GM23338 (cell line): ENCODE measurements at regions not wholly inside any gene's neighbourhood (a gene's known extent, or its start where the extent isn't known, plus 50 kb on each side); places are given as distances from the start of the nearest gene placed in this dataset.

Experiments used
- ATAC-seq: fragments of 200-7000 bp; cut with Tn5 transposase; 3 replicates; pipeline ENCODE4 v1.9.1; 2020
- DNase-seq: peaks from one replicate; pipeline ENCODE4 v3.0.0-alpha.2; 2015; ENCODE audit warnings: low spot score
- H2AFZ ChIP-seq: fragments of 200-600 bp; sonication (generic); 2 replicates; pipeline ENCODE4 v1.8.0; 2016; ENCODE audit warnings: antibody characterized with exemption, mild to moderate bottlenecking, moderate library complexity
- H3F3A ChIP-seq: fragments of 200-600 bp; sonication (generic); replicated peaks from 2 replicates; pipeline ENCODE4 v1.8.0; 2017; ENCODE audit warnings: antibody characterized with exemption, mixed run types, low read depth
- H3K27ac ChIP-seq: fragments of 200-600 bp; sonication (generic); 2 replicates; pipeline ENCODE4 v1.6.1; 2016; ENCODE audit warnings: low read depth
- H3K27me3 ChIP-seq: fragments of 200-600 bp; sonication (generic); 2 replicates; pipeline ENCODE4 v1.8.0; 2016; ENCODE audit warnings: mild to moderate bottlenecking, mixed run types, moderate library complexity; ENCODE audit not compliant: insufficient read depth
- H3K36me3 ChIP-seq: fragments of 200-600 bp; sonication (generic); 2 replicates; pipeline ENCODE4 v1.8.0; 2016; ENCODE audit warnings: mild to moderate bottlenecking; ENCODE audit not compliant: insufficient read depth
- H3K4me1 ChIP-seq: fragments of 200-600 bp; sonication (generic); 2 replicates; pipeline ENCODE4 v1.8.0; 2016; ENCODE audit warnings: mild to moderate bottlenecking, moderate library complexity; ENCODE audit not compliant: insufficient read depth
- H3K4me2 ChIP-seq: fragments of 200-600 bp; sonication (generic); 2 replicates; pipeline ENCODE4 v1.7.1; 2017; ENCODE audit warnings: mixed run types
- H3K4me3 ChIP-seq: fragments of 200-600 bp; sonication (generic); 2 replicates; pipeline ENCODE4 v1.6.1; 2016; ENCODE audit warnings: mixed run types
- H3K79me2 ChIP-seq: fragments of 200-600 bp; sonication (generic); replicated peaks from 2 replicates; pipeline ENCODE4 v1.8.0; 2017; ENCODE audit warnings: mild to moderate bottlenecking; ENCODE audit not compliant: insufficient read depth
- H3K9me2 ChIP-seq: fragments of 200-600 bp; sonication (generic); 2 replicates; pipeline ENCODE4 v1.8.0; 2017; ENCODE audit not compliant: insufficient read depth
- H4K20me1 ChIP-seq: fragments of 200-600 bp; sonication (generic); replicated peaks from 2 replicates; pipeline ENCODE4 v1.8.0; 2017; ENCODE audit warnings: mild to moderate bottlenecking; ENCODE audit not compliant: insufficient read depth
- H3K27ac Mint-ChIP-seq: 2 replicates; pipeline ENCODE4 v1.8.0; 2020; ENCODE audit warnings: inconsistent platforms, mild to moderate bottlenecking, moderate library complexity, mixed read lengths
- H3K27me3 Mint-ChIP-seq: 3 replicates; pipeline ENCODE4 v1.8.0; 2022; ENCODE audit warnings: low read depth, mild to moderate bottlenecking, moderate library complexity, mixed read lengths, inconsistent platforms; ENCODE audit not compliant: insufficient read depth, poor library complexity
- H3K36me3 Mint-ChIP-seq: 3 replicates; pipeline ENCODE4 v1.8.0; 2021; ENCODE audit warnings: low read depth, mild to moderate bottlenecking, inconsistent platforms, moderate library complexity, mixed read lengths
- H3K4me1 Mint-ChIP-seq: 3 replicates; pipeline ENCODE4 v1.8.0; 2020; ENCODE audit warnings: mild to moderate bottlenecking, inconsistent platforms, mixed read lengths
- H3K4me3 Mint-ChIP-seq: 3 replicates; pipeline ENCODE4 v1.8.0; 2021; ENCODE audit warnings: moderate library complexity, mild to moderate bottlenecking, inconsistent platforms, mixed read lengths
- H3K9me3 Mint-ChIP-seq: 3 replicates; pipeline ENCODE4 v1.8.0; 2020; ENCODE audit warnings: moderate library complexity, mild to moderate bottlenecking, inconsistent platforms, mixed read lengths
- CREB1 ChIP-seq: fragments of 250-450 bp; sonication (Bioruptor Pico); IDR thresholded peaks from 2 replicates; pipeline ENCODE4 v1.5.0; 2020; ENCODE audit warnings: low read depth, mild to moderate bottlenecking, moderate library complexity
- EZH2 ChIP-seq: fragments of 200-600 bp; sonication (generic); IDR thresholded peaks from one replicate; pipeline ENCODE4 v1.8.0; 2017; ENCODE audit warnings: antibody characterized with exemption, mild to moderate bottlenecking, low read depth; ENCODE audit not compliant: unreplicated experiment
- EZH2phosphoT487 ChIP-seq: fragments of 200-600 bp; sonication (generic); IDR thresholded peaks from one replicate; pipeline ENCODE4 v1.8.1; 2018; ENCODE audit warnings: antibody characterized with exemption; ENCODE audit not compliant: unreplicated experiment
- JUNB ChIP-seq: IDR thresholded peaks from one replicate; pipeline ENCODE4 v1.6.1; 2016; ENCODE audit warnings: antibody characterized with exemption; ENCODE audit not compliant: unreplicated experiment
- NANOG ChIP-seq: IDR thresholded peaks from 2 replicates; pipeline ENCODE4 v1.6.1; 2016; ENCODE audit warnings: antibody characterized with exemption, borderline replicate concordance
- POLR2AphosphoS5 ChIP-seq: IDR thresholded peaks from 2 replicates; pipeline ENCODE4 v1.6.1; 2016; ENCODE audit warnings: antibody characterized with exemption, low read depth
- STAT1 ChIP-seq: IDR thresholded peaks from one replicate; pipeline ENCODE4 v1.6.1; 2016; ENCODE audit warnings: antibody characterized with exemption; ENCODE audit not compliant: unreplicated experiment
- ZNF114 ChIP-seq: fragments of 250-450 bp; sonication (Bioruptor Pico); IDR thresholded peaks from 2 replicates; pipeline ENCODE4 v1.5.0; 2020; ENCODE audit warnings: mild to moderate bottlenecking, moderate library complexity
- ZNF331 ChIP-seq: fragments of 250-450 bp; sonication (Bioruptor Pico); IDR thresholded peaks from 2 replicates; pipeline ENCODE4 v1.5.0; 2020; ENCODE audit warnings: low read depth, mild to moderate bottlenecking, moderate library complexity
- TF ChIP-seq, protein P1 (sequence below): IDR thresholded peaks from 2 replicates; pipeline ENCODE4 v1.6.1; 2016; ENCODE audit warnings: antibody characterized with exemption
- TF ChIP-seq, protein P2 (sequence below), 2 experiments: fragments of 200-600 bp in 1 of 2; sonication (generic) in 1 of 2; conservative IDR thresholded peaks; 2 replicates each; pipeline versions ENCODE4 v1.5.1 to v1.6.1; 2016 to 2017; ENCODE audit warnings: antibody characterized with exemption in 2 of 2, low read depth in 2 of 2, mild to moderate bottlenecking in 2 of 2, moderate library complexity in 1 of 2
- TF ChIP-seq, protein P3 (sequence below): IDR thresholded peaks from one replicate; pipeline ENCODE4 v1.6.1; 2018; ENCODE audit warnings: antibody characterized with exemption; ENCODE audit not compliant: unreplicated experiment
- TF ChIP-seq, protein P4 (sequence below): fragments of 250-450 bp; sonication (Bioruptor Pico); IDR thresholded peaks from 2 replicates; pipeline ENCODE4 v1.5.0; 2020; ENCODE audit warnings: mild to moderate bottlenecking, moderate library complexity

DNA sequence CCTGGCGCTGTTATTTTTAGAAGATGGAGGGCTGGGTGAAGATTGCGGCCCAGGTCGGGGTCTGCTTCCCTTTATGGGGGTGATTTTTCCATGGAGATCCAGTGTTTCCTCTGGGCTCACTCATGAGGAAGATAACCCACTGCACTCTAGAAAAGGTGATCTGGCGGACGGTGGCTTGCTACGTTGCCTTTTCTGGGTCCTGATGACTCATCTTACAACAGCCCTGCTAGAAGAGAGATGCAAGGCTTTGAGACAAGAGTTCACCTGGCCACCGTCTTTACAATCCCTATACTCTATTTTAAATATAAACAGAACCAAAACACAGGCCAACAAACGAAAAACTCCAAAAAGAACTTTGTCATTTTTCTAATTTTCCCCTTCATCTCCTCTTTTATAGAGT lies 182.1 kb upstream of the EXOC2 start:
- peaks cover 2% of the 10 kb centered on the region for H3K27me3 Mint-ChIP-seq
- no peaks in the 10 kb centered on the region; the same call in 2 of the 3 replicates for H3K4me1 Mint-ChIP-seq
- no peaks in the 10 kb centered on the region for H3K9me3 Mint-ChIP-seq
- Histone ChIP-seq H3K27ac (no peak overlapping the region), H3K4me1 (no peaks in the 10 kb centered on the region), H3F3A (no peaks in the 10 kb centered on the region), H3K4me3 (no peak overlapping the region), H3K27me3 (no peaks in the 10 kb centered on the region), H3K4me2 (no peak overlapping the region), H2AFZ (no peak overlapping the region), H3K9me2 (no peaks in the 10 kb centered on the region; the same call in none of the 2 replicates), H4K20me1 (no peaks in the 10 kb centered on the region), H3K36me3 (no peaks in the 10 kb centered on the region), H3K79me2 (no peaks in the 10 kb centered on the region)
- no peak for DNase-seq
- no peak for ATAC-seq
- H3K4me3 Mint-ChIP-seq = no peak overlapping the region
- no peak overlapping the region for H3K27ac Mint-ChIP-seq
- TF ChIP-seq ZNF114 (CRISPR knock-in tag) (no peak), JUNB (no peak), CREB1 (CRISPR knock-in tag) (no peak), POLR2AphosphoS5 (no peak), EZH2phosphoT487 (no peak), NANOG (no peak), ZNF331 (CRISPR knock-in tag) (no peak), EZH2 (no peak), STAT1 (no peak)
- TF ChIP-seq, protein P1, sequence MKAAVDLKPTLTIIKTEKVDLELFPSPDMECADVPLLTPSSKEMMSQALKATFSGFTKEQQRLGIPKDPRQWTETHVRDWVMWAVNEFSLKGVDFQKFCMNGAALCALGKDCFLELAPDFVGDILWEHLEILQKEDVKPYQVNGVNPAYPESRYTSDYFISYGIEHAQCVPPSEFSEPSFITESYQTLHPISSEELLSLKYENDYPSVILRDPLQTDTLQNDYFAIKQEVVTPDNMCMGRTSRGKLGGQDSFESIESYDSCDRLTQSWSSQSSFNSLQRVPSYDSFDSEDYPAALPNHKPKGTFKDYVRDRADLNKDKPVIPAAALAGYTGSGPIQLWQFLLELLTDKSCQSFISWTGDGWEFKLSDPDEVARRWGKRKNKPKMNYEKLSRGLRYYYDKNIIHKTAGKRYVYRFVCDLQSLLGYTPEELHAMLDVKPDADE = no peak
- TF ChIP-seq, protein P2, sequence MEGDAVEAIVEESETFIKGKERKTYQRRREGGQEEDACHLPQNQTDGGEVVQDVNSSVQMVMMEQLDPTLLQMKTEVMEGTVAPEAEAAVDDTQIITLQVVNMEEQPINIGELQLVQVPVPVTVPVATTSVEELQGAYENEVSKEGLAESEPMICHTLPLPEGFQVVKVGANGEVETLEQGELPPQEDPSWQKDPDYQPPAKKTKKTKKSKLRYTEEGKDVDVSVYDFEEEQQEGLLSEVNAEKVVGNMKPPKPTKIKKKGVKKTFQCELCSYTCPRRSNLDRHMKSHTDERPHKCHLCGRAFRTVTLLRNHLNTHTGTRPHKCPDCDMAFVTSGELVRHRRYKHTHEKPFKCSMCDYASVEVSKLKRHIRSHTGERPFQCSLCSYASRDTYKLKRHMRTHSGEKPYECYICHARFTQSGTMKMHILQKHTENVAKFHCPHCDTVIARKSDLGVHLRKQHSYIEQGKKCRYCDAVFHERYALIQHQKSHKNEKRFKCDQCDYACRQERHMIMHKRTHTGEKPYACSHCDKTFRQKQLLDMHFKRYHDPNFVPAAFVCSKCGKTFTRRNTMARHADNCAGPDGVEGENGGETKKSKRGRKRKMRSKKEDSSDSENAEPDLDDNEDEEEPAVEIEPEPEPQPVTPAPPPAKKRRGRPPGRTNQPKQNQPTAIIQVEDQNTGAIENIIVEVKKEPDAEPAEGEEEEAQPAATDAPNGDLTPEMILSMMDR (conservative IDR thresholded peaks at IDR 0.05; ENCODE audit: low read depth in 2 of 2) = no peak
- TF ChIP-seq, protein P3, sequence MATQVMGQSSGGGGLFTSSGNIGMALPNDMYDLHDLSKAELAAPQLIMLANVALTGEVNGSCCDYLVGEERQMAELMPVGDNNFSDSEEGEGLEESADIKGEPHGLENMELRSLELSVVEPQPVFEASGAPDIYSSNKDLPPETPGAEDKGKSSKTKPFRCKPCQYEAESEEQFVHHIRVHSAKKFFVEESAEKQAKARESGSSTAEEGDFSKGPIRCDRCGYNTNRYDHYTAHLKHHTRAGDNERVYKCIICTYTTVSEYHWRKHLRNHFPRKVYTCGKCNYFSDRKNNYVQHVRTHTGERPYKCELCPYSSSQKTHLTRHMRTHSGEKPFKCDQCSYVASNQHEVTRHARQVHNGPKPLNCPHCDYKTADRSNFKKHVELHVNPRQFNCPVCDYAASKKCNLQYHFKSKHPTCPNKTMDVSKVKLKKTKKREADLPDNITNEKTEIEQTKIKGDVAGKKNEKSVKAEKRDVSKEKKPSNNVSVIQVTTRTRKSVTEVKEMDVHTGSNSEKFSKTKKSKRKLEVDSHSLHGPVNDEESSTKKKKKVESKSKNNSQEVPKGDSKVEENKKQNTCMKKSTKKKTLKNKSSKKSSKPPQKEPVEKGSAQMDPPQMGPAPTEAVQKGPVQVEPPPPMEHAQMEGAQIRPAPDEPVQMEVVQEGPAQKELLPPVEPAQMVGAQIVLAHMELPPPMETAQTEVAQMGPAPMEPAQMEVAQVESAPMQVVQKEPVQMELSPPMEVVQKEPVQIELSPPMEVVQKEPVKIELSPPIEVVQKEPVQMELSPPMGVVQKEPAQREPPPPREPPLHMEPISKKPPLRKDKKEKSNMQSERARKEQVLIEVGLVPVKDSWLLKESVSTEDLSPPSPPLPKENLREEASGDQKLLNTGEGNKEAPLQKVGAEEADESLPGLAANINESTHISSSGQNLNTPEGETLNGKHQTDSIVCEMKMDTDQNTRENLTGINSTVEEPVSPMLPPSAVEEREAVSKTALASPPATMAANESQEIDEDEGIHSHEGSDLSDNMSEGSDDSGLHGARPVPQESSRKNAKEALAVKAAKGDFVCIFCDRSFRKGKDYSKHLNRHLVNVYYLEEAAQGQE = no peak
- TF ChIP-seq, protein P4, sequence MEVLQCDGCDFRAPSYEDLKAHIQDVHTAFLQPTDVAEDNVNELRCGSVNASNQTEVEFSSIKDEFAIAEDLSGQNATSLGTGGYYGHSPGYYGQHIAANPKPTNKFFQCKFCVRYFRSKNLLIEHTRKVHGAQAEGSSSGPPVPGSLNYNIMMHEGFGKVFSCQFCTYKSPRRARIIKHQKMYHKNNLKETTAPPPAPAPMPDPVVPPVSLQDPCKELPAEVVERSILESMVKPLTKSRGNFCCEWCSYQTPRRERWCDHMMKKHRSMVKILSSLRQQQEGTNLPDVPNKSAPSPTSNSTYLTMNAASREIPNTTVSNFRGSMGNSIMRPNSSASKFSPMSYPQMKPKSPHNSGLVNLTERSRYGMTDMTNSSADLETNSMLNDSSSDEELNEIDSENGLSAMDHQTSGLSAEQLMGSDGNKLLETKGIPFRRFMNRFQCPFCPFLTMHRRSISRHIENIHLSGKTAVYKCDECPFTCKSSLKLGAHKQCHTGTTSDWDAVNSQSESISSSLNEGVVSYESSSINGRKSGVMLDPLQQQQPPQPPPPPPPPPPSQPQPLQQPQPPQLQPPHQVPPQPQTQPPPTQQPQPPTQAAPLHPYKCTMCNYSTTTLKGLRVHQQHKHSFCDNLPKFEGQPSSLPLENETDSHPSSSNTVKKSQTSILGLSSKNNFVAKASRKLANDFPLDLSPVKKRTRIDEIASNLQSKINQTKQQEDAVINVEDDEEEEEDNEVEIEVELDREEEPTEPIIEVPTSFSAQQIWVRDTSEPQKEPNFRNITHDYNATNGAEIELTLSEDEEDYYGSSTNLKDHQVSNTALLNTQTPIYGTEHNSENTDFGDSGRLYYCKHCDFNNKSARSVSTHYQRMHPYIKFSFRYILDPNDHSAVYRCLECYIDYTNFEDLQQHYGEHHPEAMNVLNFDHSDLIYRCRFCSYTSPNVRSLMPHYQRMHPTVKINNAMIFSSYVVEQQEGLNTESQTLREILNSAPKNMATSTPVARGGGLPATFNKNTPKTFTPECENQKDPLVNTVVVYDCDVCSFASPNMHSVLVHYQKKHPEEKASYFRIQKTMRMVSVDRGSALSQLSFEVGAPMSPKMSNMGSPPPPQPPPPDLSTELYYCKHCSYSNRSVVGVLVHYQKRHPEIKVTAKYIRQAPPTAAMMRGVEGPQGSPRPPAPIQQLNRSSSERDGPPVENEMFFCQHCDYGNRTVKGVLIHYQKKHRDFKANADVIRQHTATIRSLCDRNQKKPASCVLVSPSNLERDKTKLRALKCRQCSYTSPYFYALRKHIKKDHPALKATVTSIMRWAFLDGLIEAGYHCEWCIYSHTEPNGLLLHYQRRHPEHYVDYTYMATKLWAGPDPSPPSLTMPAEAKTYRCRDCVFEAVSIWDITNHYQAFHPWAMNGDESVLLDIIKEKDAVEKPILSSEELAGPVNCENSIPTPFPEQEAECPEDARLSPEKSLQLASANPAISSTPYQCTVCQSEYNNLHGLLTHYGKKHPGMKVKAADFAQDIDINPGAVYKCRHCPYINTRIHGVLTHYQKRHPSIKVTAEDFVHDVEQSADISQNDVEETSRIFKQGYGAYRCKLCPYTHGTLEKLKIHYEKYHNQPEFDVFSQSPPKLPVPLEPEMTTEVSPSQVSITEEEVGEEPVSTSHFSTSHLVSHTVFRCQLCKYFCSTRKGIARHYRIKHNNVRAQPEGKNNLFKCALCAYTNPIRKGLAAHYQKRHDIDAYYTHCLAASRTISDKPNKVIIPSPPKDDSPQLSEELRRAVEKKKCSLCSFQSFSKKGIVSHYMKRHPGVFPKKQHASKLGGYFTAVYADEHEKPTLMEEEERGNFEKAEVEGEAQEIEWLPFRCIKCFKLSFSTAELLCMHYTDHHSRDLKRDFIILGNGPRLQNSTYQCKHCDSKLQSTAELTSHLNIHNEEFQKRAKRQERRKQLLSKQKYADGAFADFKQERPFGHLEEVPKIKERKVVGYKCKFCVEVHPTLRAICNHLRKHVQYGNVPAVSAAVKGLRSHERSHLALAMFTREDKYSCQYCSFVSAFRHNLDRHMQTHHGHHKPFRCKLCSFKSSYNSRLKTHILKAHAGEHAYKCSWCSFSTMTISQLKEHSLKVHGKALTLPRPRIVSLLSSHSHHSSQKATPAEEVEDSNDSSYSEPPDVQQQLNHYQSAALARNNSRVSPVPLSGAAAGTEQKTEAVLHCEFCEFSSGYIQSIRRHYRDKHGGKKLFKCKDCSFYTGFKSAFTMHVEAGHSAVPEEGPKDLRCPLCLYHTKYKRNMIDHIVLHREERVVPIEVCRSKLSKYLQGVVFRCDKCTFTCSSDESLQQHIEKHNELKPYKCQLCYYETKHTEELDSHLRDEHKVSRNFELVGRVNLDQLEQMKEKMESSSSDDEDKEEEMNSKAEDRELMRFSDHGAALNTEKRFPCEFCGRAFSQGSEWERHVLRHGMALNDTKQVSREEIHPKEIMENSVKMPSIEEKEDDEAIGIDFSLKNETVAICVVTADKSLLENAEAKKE (CRISPR knock-in tag) = no peak
- H3K36me3 Mint-ChIP-seq = no peaks in the 10 kb centered on the region
